ENCODE measurements at regions not wholly inside any gene's neighbourhood (a gene's known extent, or its start where the extent isn't known, plus 50 kb on each side); places are given as distances from the start of the nearest gene placed in this dataset.

GRCh38 chr3:94612631-94613030 is 549.8 kb downstream of the NSUN3 start:
- H3K9ac ChIP-seq (ENCODE audit: low read length) = no peak overlapping the region
- H3K9me2 ChIP-seq (ENCODE audit: insufficient read depth, low read length) = no peaks in the 10 kb centered on the region
- no peak overlapping the region for H2AFZ ChIP-seq (ENCODE audit: low read depth, low read length)
- H3K27me3 ChIP-seq (ENCODE audit: insufficient read depth, low read depth, low read length) = no peaks in the 10 kb centered on the region
- no peak overlapping the region for H3K4me3 ChIP-seq (ENCODE audit: low read length)
- no peaks in the 10 kb centered on the region for H4K20me1 ChIP-seq (ENCODE audit: insufficient read depth)
- no peaks in the 10 kb centered on the region for H3K79me2 ChIP-seq (replicated peaks; ENCODE audit: insufficient read depth, low read length)
- H3K36me3 ChIP-seq (ENCODE audit: insufficient read depth, low read length) = no peaks in the 10 kb centered on the region
- H3F3A ChIP-seq (ENCODE audit: insufficient read depth, low read length, poor library complexity, severe bottlenecking) = no peaks in the 10 kb centered on the region
- TF ChIP-seq SMC3 (conservative IDR thresholded peaks at IDR 0.05; ENCODE audit: poor library complexity) (no peak), EP300 (conservative IDR thresholded peaks at IDR 0.05; ENCODE audit: poor library complexity, severe bottlenecking) (no peak), TAF1 (IDR thresholded peaks at IDR 0.05; ENCODE audit: low read depth) (no peak), EZH2 (IDR thresholded peaks at IDR 0.05; ENCODE audit: borderline replicate concordance, insufficient read depth, low read length, poor library complexity, severe bottlenecking) (no peak), MXI1 (conservative IDR thresholded peaks at IDR 0.05; ENCODE audit: poor library complexity, severe bottlenecking) (no peak), RAD21 (conservative IDR thresholded peaks at IDR 0.05) (no peak), POLR2AphosphoS5 (IDR thresholded peaks at IDR 0.05) (no peak)
- TF ChIP-seq, protein P1, sequence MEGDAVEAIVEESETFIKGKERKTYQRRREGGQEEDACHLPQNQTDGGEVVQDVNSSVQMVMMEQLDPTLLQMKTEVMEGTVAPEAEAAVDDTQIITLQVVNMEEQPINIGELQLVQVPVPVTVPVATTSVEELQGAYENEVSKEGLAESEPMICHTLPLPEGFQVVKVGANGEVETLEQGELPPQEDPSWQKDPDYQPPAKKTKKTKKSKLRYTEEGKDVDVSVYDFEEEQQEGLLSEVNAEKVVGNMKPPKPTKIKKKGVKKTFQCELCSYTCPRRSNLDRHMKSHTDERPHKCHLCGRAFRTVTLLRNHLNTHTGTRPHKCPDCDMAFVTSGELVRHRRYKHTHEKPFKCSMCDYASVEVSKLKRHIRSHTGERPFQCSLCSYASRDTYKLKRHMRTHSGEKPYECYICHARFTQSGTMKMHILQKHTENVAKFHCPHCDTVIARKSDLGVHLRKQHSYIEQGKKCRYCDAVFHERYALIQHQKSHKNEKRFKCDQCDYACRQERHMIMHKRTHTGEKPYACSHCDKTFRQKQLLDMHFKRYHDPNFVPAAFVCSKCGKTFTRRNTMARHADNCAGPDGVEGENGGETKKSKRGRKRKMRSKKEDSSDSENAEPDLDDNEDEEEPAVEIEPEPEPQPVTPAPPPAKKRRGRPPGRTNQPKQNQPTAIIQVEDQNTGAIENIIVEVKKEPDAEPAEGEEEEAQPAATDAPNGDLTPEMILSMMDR (IDR thresholded peaks at IDR 0.05; ENCODE audit: poor library complexity, severe bottlenecking) = no peak
- TF ChIP-seq, protein P2, sequence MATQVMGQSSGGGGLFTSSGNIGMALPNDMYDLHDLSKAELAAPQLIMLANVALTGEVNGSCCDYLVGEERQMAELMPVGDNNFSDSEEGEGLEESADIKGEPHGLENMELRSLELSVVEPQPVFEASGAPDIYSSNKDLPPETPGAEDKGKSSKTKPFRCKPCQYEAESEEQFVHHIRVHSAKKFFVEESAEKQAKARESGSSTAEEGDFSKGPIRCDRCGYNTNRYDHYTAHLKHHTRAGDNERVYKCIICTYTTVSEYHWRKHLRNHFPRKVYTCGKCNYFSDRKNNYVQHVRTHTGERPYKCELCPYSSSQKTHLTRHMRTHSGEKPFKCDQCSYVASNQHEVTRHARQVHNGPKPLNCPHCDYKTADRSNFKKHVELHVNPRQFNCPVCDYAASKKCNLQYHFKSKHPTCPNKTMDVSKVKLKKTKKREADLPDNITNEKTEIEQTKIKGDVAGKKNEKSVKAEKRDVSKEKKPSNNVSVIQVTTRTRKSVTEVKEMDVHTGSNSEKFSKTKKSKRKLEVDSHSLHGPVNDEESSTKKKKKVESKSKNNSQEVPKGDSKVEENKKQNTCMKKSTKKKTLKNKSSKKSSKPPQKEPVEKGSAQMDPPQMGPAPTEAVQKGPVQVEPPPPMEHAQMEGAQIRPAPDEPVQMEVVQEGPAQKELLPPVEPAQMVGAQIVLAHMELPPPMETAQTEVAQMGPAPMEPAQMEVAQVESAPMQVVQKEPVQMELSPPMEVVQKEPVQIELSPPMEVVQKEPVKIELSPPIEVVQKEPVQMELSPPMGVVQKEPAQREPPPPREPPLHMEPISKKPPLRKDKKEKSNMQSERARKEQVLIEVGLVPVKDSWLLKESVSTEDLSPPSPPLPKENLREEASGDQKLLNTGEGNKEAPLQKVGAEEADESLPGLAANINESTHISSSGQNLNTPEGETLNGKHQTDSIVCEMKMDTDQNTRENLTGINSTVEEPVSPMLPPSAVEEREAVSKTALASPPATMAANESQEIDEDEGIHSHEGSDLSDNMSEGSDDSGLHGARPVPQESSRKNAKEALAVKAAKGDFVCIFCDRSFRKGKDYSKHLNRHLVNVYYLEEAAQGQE (IDR thresholded peaks at IDR 0.05; ENCODE audit: borderline replicate concordance) = no peak
- no peak overlapping the region for H3K4me2 ChIP-seq (ENCODE audit: low read length)
- no peak overlapping the region for H3K27ac ChIP-seq (ENCODE audit: low read length)
- H3K9me3 ChIP-seq (ENCODE audit: low read length) = no peaks in the 10 kb centered on the region

DNA sequence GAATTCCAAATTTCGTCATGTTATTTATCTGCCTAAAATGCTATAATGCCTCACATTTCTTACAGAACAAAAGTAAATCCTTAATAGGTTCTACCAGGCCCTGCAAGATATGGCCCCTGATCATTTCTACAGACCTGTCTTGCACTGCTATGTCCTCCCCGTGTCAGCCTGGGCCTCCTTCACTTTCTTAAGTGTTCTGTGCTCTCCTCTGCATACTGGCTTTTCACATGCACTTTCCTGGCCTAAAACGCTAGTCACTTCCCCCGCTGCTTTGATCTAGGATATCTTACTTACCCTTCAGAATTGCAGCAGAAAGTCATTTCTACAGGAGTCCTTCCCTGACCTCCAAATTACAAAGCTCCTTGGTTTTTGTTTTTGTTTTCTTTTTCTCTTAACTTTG is 551.3 kb downstream of the NSUN3 start:
- H3K4me3 ChIP-seq (ENCODE audit: low read length) = no peak overlapping the region
- H4K20me1 ChIP-seq (ENCODE audit: insufficient read depth) = no peaks in the 10 kb centered on the region
- no peaks in the 10 kb centered on the region for H3K9me3 ChIP-seq (ENCODE audit: low read length)
- H3K79me2 ChIP-seq (replicated peaks; ENCODE audit: insufficient read depth, low read length) = no peaks in the 10 kb centered on the region
- TF ChIP-seq MXI1 (conservative IDR thresholded peaks at IDR 0.05; ENCODE audit: poor library complexity, severe bottlenecking) = no peak
- no peak for TF ChIP-seq EP300 (conservative IDR thresholded peaks at IDR 0.05; ENCODE audit: poor library complexity, severe bottlenecking)
- TF ChIP-seq SMC3 (conservative IDR thresholded peaks at IDR 0.05; ENCODE audit: poor library complexity) = no peak
- no peak for TF ChIP-seq RAD21 (conservative IDR thresholded peaks at IDR 0.05)
- TF ChIP-seq POLR2AphosphoS5 (IDR thresholded peaks at IDR 0.05) = no peak
- TF ChIP-seq, protein P1 (IDR thresholded peaks at IDR 0.05; ENCODE audit: poor library complexity, severe bottlenecking) = no peak
- H3K9me2 ChIP-seq (ENCODE audit: insufficient read depth, low read length) = no peaks in the 10 kb centered on the region
- no peak overlapping the region for H3K9ac ChIP-seq (ENCODE audit: low read length)
- H3K36me3 ChIP-seq (ENCODE audit: insufficient read depth, low read length) = no peaks in the 10 kb centered on the region
- H2AFZ ChIP-seq (ENCODE audit: low read depth, low read length) = no peak overlapping the region
- no peaks in the 10 kb centered on the region for H3F3A ChIP-seq (ENCODE audit: insufficient read depth, low read length, poor library complexity, severe bottlenecking)
- H3K27me3 ChIP-seq (ENCODE audit: insufficient read depth, low read depth, low read length) = no peaks in the 10 kb centered on the region
- H3K4me2 ChIP-seq (ENCODE audit: low read length) = no peak overlapping the region
- H3K27ac ChIP-seq (ENCODE audit: low read length) = no peak overlapping the region
